Ascending aorta (tissue), 2 donors: ENCODE measurements at regions not wholly inside any gene's neighbourhood (a gene's known extent, or its start where the extent isn't known, plus 50 kb on each side); places are given as distances from the start of the nearest gene placed in this dataset.

Source experiments
- DNase-seq, 2 donors: peaks; one replicate each; pipeline ENCODE4 v3.0.0-alpha.2; 2019; ENCODE audit warnings: low spot score in 2 of 2
- H3K27ac ChIP-seq, 2 donors: fragments of 200-600 bp; sonication (generic); one replicate each; pipeline ENCODE4 v1.5.1; 2016 to 2017; ENCODE audit warnings: mild to moderate bottlenecking in 1 of 2
- H3K27me3 ChIP-seq: fragments of 200-600 bp; sonication (generic); one replicate; pipeline ENCODE4 v1.5.1; 2017
- H3K36me3 ChIP-seq, 2 donors: fragments of 200-600 bp; sonication (generic); one replicate each; pipeline ENCODE4 v1.5.1; 2016
- H3K4me1 ChIP-seq, 2 donors: fragments of 200-600 bp; sonication (generic); one replicate each; pipeline ENCODE4 v1.5.1; 2016 to 2017; ENCODE audit warnings: mild to moderate bottlenecking in 1 of 2
- H3K4me3 ChIP-seq, 2 donors: fragments of 200-600 bp; sonication (generic); one replicate each; pipeline ENCODE4 v1.5.1; 2016 to 2017; ENCODE audit warnings: mild to moderate bottlenecking in 1 of 2
- H3K9me3 ChIP-seq, 2 donors: fragments of 200-600 bp; sonication (generic); one replicate each; pipeline ENCODE4 v1.5.1; 2016
- CTCF ChIP-seq, 3 experiments: fragments of 200-600 bp in 2 of 3; fragments of 450-650 bp in 1 of 3; sonication (generic) in 2 of 3; IDR thresholded peaks; one replicate each; pipeline ENCODE4 v1.5.1; 2016 to 2019; ENCODE audit warnings: antibody characterized with exemption in 3 of 3, mild to moderate bottlenecking in 1 of 3, moderate library complexity in 1 of 3
- intact Hi-C: fragments of 100-400 bp; cut with DNase I; formaldehyde crosslinking; loops from one replicate; pipeline ENCODE4 v1.15.1; 2023

- no peak for TF ChIP-seq CTCF (IDR thresholded peaks at IDR 0.05)
Measured at GRCh38 chr4:26126143-26126718, 194.6 kb upstream of the RBPJ start.

GRCh38 chr4:26126994-26127393, 193.8 kb upstream of the RBPJ start:
- Histone ChIP-seq H3K9me3 (no peaks in the 10 kb centered on the region), H3K4me3 (no peak overlapping the region), H3K27ac (no peak overlapping the region), H3K27me3 (no peaks in the 10 kb centered on the region), H3K36me3 (no peaks in the 10 kb centered on the region), H3K4me1 (no peaks in the 10 kb centered on the region)
- intact Hi-C loops: no loop called here
- no peak for TF ChIP-seq CTCF (IDR thresholded peaks at IDR 0.05)
- no peak for DNase-seq

More at GRCh38 chr4:26126143-26126718, 194.6 kb upstream of the RBPJ start:
- no peak for DNase-seq
- Histone ChIP-seq H3K36me3 (no peaks in the 10 kb centered on the region), H3K4me1 (no peaks in the 10 kb centered on the region), H3K27me3 (no peaks in the 10 kb centered on the region), H3K9me3 (no peaks in the 10 kb centered on the region), H3K4me3 (no peak overlapping the region), H3K27ac (no peak overlapping the region)
- intact Hi-C loops: no loop called here

GRCh38 chr4:26127851-26128337, 192.9 kb upstream of the RBPJ start:
- no peak for TF ChIP-seq CTCF (IDR thresholded peaks at IDR 0.05)
- H3K27me3 ChIP-seq: no peaks in the 10 kb centered on the region
- H3K4me1 ChIP-seq: no peaks in the 10 kb centered on the region
- intact Hi-C loops: no loop called here
- no peak for DNase-seq
- H3K9me3 ChIP-seq: no peaks in the 10 kb centered on the region
- no peak overlapping the region for H3K27ac ChIP-seq
- no peak overlapping the region for H3K4me3 ChIP-seq
- H3K36me3 ChIP-seq: no peaks in the 10 kb centered on the region

GRCh38 chr4:26130173-26130572, 190.6 kb upstream of the RBPJ start:
- no peaks in the 10 kb centered on the region for H3K4me1 ChIP-seq
- H3K4me3 ChIP-seq: no peak overlapping the region
- no peaks in the 10 kb centered on the region for H3K27me3 ChIP-seq
- TF ChIP-seq CTCF (IDR thresholded peaks at IDR 0.05): no peak
- no peaks in the 10 kb centered on the region for H3K9me3 ChIP-seq
- DNase-seq: no peak
- intact Hi-C loops: no loop called here
- H3K27ac ChIP-seq: no peak overlapping the region
- H3K36me3 ChIP-seq: no peaks in the 10 kb centered on the region

- Histone ChIP-seq H3K4me1 (no peaks in the 10 kb centered on the region), H3K4me3 (no peak overlapping the region), H3K9me3 (no peaks in the 10 kb centered on the region), H3K36me3 (no peaks in the 10 kb centered on the region), H3K27ac (no peak overlapping the region), H3K27me3 (no peaks in the 10 kb centered on the region)
- intact Hi-C loops: no loop called here
- no peak for TF ChIP-seq CTCF (IDR thresholded peaks at IDR 0.05)
- DNase-seq: no peak
Measured at GRCh38 chr4:26130841-26131432, 189.9 kb upstream of the RBPJ start.
